NB4 (cell line): ENCODE measurements at regions not wholly inside any gene's neighbourhood (a gene's known extent, or its start where the extent isn't known, plus 50 kb on each side); places are given as distances from the start of the nearest gene placed in this dataset.

Experiments
- POLR2A ChIP-seq: IDR thresholded peaks from 2 replicates; pipeline ENCODE4 v1.6.1; 2011; ENCODE audit warnings: mild to moderate bottlenecking; ENCODE audit not compliant: insufficient read length; ENCODE audit errors: extremely low read depth
- TF ChIP-seq, protein P1 (sequence below): IDR thresholded peaks from one replicate; pipeline ENCODE4 v1.5.1; 2012; ENCODE audit warnings: low read depth, low read length

GRCh38 chr9:99533421-99533820, 288.3 kb upstream of the NR4A3 start:
- TF ChIP-seq POLR2A, result no peak
- TF ChIP-seq, protein P1, sequence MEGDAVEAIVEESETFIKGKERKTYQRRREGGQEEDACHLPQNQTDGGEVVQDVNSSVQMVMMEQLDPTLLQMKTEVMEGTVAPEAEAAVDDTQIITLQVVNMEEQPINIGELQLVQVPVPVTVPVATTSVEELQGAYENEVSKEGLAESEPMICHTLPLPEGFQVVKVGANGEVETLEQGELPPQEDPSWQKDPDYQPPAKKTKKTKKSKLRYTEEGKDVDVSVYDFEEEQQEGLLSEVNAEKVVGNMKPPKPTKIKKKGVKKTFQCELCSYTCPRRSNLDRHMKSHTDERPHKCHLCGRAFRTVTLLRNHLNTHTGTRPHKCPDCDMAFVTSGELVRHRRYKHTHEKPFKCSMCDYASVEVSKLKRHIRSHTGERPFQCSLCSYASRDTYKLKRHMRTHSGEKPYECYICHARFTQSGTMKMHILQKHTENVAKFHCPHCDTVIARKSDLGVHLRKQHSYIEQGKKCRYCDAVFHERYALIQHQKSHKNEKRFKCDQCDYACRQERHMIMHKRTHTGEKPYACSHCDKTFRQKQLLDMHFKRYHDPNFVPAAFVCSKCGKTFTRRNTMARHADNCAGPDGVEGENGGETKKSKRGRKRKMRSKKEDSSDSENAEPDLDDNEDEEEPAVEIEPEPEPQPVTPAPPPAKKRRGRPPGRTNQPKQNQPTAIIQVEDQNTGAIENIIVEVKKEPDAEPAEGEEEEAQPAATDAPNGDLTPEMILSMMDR, result no peak
